H9 (cell line): ENCODE measurements at regions not wholly inside any gene's neighbourhood (a gene's known extent, or its start where the extent isn't known, plus 50 kb on each side); places are given as distances from the start of the nearest gene placed in this dataset.

Experiments
- DNase-seq: peaks from one replicate; pipeline ENCODE4 v3.0.0-alpha.2; 2017
- H2AFZ ChIP-seq: one replicate; pipeline ENCODE4 v1.6.1; 2013; ENCODE audit warnings: mild to moderate bottlenecking, low read length, control low read depth, moderate library complexity
- H2AK5ac ChIP-seq: 2 replicates; pipeline ENCODE4 v1.6.1; 2013; ENCODE audit warnings: low read length, control low read depth, mixed read lengths; ENCODE audit not compliant: insufficient read length
- H2BK120ac ChIP-seq: one replicate; pipeline ENCODE4 v1.6.1; 2013; ENCODE audit warnings: low read depth, mild to moderate bottlenecking, low read length, control low read depth, inconsistent platforms; ENCODE audit not compliant: poor library complexity, severe bottlenecking
- H2BK12ac ChIP-seq: 2 replicates; pipeline ENCODE4 v1.6.1; 2013; ENCODE audit warnings: low read length, control low read depth, mixed read lengths, low read depth; ENCODE audit not compliant: insufficient read length
- H2BK15ac ChIP-seq: 2 replicates; pipeline ENCODE4 v1.6.1; 2013; ENCODE audit warnings: low read depth, low read length, control low read depth
- H2BK20ac ChIP-seq: one replicate; pipeline ENCODE4 v1.6.1; 2013; ENCODE audit warnings: low read depth, mild to moderate bottlenecking, low read length, control low read depth, inconsistent platforms; ENCODE audit not compliant: poor library complexity, severe bottlenecking
- H2BK5ac ChIP-seq: 2 replicates; pipeline ENCODE4 v1.6.1; 2013; ENCODE audit warnings: low read length, control low read depth, mixed read lengths; ENCODE audit not compliant: insufficient read length
- H3K14ac ChIP-seq: 2 replicates; pipeline ENCODE4 v1.6.1; 2013; ENCODE audit warnings: low read length, control low read depth; ENCODE audit not compliant: insufficient read depth
- H3K18ac ChIP-seq: 2 replicates; pipeline ENCODE4 v1.6.1; 2013; ENCODE audit warnings: low read depth, mild to moderate bottlenecking, mixed read lengths, low read length, control low read depth; ENCODE audit not compliant: insufficient read length
- H3K23ac ChIP-seq: 2 replicates; pipeline ENCODE4 v1.6.1; 2013; ENCODE audit warnings: low read length, control low read depth, mixed read lengths, low read depth; ENCODE audit not compliant: insufficient read length
- H3K23me2 ChIP-seq: 2 replicates; pipeline ENCODE4 v1.6.1; 2013; ENCODE audit warnings: low read depth, mild to moderate bottlenecking, mixed read lengths, low read length, control low read depth; ENCODE audit not compliant: insufficient read length, poor library complexity, severe bottlenecking
- H3K27ac ChIP-seq: 2 replicates; pipeline ENCODE4 v1.5.1; 2013; ENCODE audit warnings: low read length, control low read depth, mixed read lengths, low read depth; ENCODE audit not compliant: insufficient read length
- H3K27me3 ChIP-seq: 2 replicates; pipeline ENCODE4 v1.6.1; 2013; ENCODE audit warnings: low read length, control low read depth, inconsistent platforms; ENCODE audit not compliant: insufficient read depth
- H3K4ac ChIP-seq: 2 replicates; pipeline ENCODE4 v1.6.1; 2013; ENCODE audit warnings: low read depth, mild to moderate bottlenecking, control low read depth, inconsistent platforms, low read length, moderate library complexity
- H3K4me1 ChIP-seq: 2 replicates; pipeline ENCODE4 v1.6.1; 2013; ENCODE audit warnings: low read length, control low read depth, inconsistent platforms; ENCODE audit not compliant: insufficient read depth
- H3K4me2 ChIP-seq: 2 replicates; pipeline ENCODE4 v1.6.1; 2013; ENCODE audit warnings: low read length, control low read depth, mixed read lengths; ENCODE audit not compliant: insufficient read length, insufficient read depth
- H3K56ac ChIP-seq: 2 replicates; pipeline ENCODE4 v1.6.1; 2013; ENCODE audit warnings: low read depth, mild to moderate bottlenecking, mixed read lengths, low read length, control low read depth; ENCODE audit not compliant: insufficient read length
- H3K79me1 ChIP-seq: 2 replicates; pipeline ENCODE4 v1.6.1; 2013; ENCODE audit warnings: low read depth, mild to moderate bottlenecking, moderate library complexity, low read length, control low read depth, inconsistent platforms; ENCODE audit not compliant: insufficient read depth, poor library complexity, severe bottlenecking
- H3K79me2 ChIP-seq: 2 replicates; pipeline ENCODE4 v1.6.1; 2013; ENCODE audit warnings: low read length, control low read depth, inconsistent platforms; ENCODE audit not compliant: insufficient read depth
- H3K9ac ChIP-seq: 2 replicates; pipeline ENCODE4 v1.6.1; 2013; ENCODE audit warnings: low read length, control low read depth, mixed read lengths; ENCODE audit not compliant: insufficient read length; ENCODE audit errors: extremely low read depth
- H3K9me3 ChIP-seq: one replicate; pipeline ENCODE4 v1.6.1; 2013; ENCODE audit warnings: low read depth, low read length, inconsistent platforms; ENCODE audit not compliant: control insufficient read depth
- H3T11ph ChIP-seq: one replicate; pipeline ENCODE4 v1.6.1; 2013; ENCODE audit warnings: mild to moderate bottlenecking, low read length, control low read depth, inconsistent platforms
- H4K20me1 ChIP-seq: one replicate; pipeline ENCODE4 v1.6.1; 2013; ENCODE audit not compliant: control insufficient read depth, insufficient read length, insufficient read depth
- H4K5ac ChIP-seq: 2 replicates; pipeline ENCODE4 v1.6.1; 2013; ENCODE audit warnings: low read depth, mild to moderate bottlenecking, mixed read lengths, low read length, control low read depth; ENCODE audit not compliant: insufficient read length
- H4K8ac ChIP-seq: replicated peaks from 2 replicates; pipeline ENCODE4 v1.6.1; 2013; ENCODE audit warnings: low read length, control low read depth, mixed read lengths, low read depth; ENCODE audit not compliant: insufficient read length
- H4K91ac ChIP-seq: 2 replicates; pipeline ENCODE4 v1.6.1; 2013; ENCODE audit warnings: low read depth, mild to moderate bottlenecking, moderate library complexity, mixed read lengths, low read length, control low read depth; ENCODE audit not compliant: insufficient read length
- H3K27ac Mint-ChIP-seq, 3 experiments: 2 replicates in 2 of 3; 3 replicates in 1 of 3; pipeline ENCODE4 v1.8.0; 2020 to 2021; ENCODE audit warnings: mixed read lengths in 3 of 3, mild to moderate bottlenecking in 1 of 3, moderate library complexity in 1 of 3
- H3K27me3 Mint-ChIP-seq: 2 replicates; pipeline ENCODE4 v1.8.0; 2021; ENCODE audit warnings: low read depth, mild to moderate bottlenecking, moderate library complexity, mixed read lengths
- H3K36me3 Mint-ChIP-seq, 3 experiments: 2 replicates in 2 of 3; 3 replicates in 1 of 3; pipeline ENCODE4 v1.8.0; 2020 to 2021; ENCODE audit warnings: low read depth in 3 of 3, mixed read lengths in 3 of 3; ENCODE audit not compliant: insufficient read depth in 1 of 3
- H3K4me1 Mint-ChIP-seq, 2 experiments: 2 replicates each; pipeline ENCODE4 v1.8.0; 2020; ENCODE audit warnings: mixed read lengths in 2 of 2
- H3K4me3 Mint-ChIP-seq, 2 experiments: 2 replicates in 1 of 2; 3 replicates in 1 of 2; pipeline ENCODE4 v1.8.0; 2020 to 2021; ENCODE audit warnings: mild to moderate bottlenecking in 2 of 2, mixed read lengths in 2 of 2, moderate library complexity in 1 of 2
- H3K9me3 Mint-ChIP-seq, 2 experiments: 2 replicates in 1 of 2; 3 replicates in 1 of 2; pipeline ENCODE4 v1.8.0; 2020; ENCODE audit warnings: mild to moderate bottlenecking in 2 of 2, mixed read lengths in 2 of 2, moderate library complexity in 1 of 2
- CTCF ChIP-seq: fragments of 200-600 bp; sonication (generic); conservative IDR thresholded peaks from 3 replicates; pipeline ENCODE4 v1.8.0; 2021; ENCODE audit warnings: antibody characterized with exemption, mild to moderate bottlenecking
- WGBS: extraction: QIAGEN DNeasy Blood & Tissue Kit; methylation state at CpG from one replicate; pipeline ENCODE4 v1.1.7; 2013; ENCODE audit warnings: missing lambda C conversion rate, low lambda C conversion rate, mixed read lengths; ENCODE audit not compliant: insufficient read length; ENCODE audit errors: extremely low coverage; 5-methylcytosine and 5-hydroxymethylcytosine counted together

- TF ChIP-seq CTCF: no peak
- Histone ChIP-seq H2BK120ac (no peak overlapping the region), H4K91ac (no peak overlapping the region), H3K4ac (no peak overlapping the region), H3K9ac (no peak overlapping the region), H3K79me2 (no peaks in the 10 kb centered on the region), H2BK15ac (no peak overlapping the region), H2BK5ac (no peak overlapping the region), H3K4me2 (no peak overlapping the region), H4K8ac (no peak overlapping the region), H2AK5ac (no peak overlapping the region), H4K5ac (no peak overlapping the region), H3K4me1 (no peaks in the 10 kb centered on the region), H2BK20ac (no peak overlapping the region), H2AFZ (no peak overlapping the region), H3K18ac (no peak overlapping the region), H4K20me1 (no peaks in the 10 kb centered on the region), H3K27ac (no peak overlapping the region), H3K56ac (no peak overlapping the region), H3K23ac (no peak overlapping the region), H3K27me3 (no peaks in the 10 kb centered on the region), H2BK12ac (no peak overlapping the region), H3T11ph (no peak overlapping the region), H3K14ac (no peak overlapping the region), H3K23me2 (no peaks in the 10 kb centered on the region), H3K9me3 (no peaks in the 10 kb centered on the region), H3K79me1 (no peaks in the 10 kb centered on the region)
- no peak for DNase-seq
- H3K36me3 Mint-ChIP-seq: no peaks in the 10 kb centered on the region
- H3K4me1 Mint-ChIP-seq: peaks cover 5 to 9% of the 10 kb centered on the region in 2 experiments
- H3K27me3 Mint-ChIP-seq: no peaks in the 10 kb centered on the region
- no peak overlapping the region for H3K4me3 Mint-ChIP-seq
- WGBS: no CpG with 5 or more reads among the region's 2 CpGs
- H3K27ac Mint-ChIP-seq: peak overlapping the region in 1 of 3 experiments; percentile 25; a peak in 1 of 7 replicates
- no peaks in the 10 kb centered on the region; a peak in 1 of 5 replicates for H3K9me3 Mint-ChIP-seq
Observed at GRCh38 chr7:15864626-15864991, 178.1 kb upstream of the MEOX2 start.
